ENCODE measurements at regions not wholly inside any gene's neighbourhood (a gene's known extent, or its start where the extent isn't known, plus 50 kb on each side); places are given as distances from the start of the nearest gene placed in this dataset.

DNA sequence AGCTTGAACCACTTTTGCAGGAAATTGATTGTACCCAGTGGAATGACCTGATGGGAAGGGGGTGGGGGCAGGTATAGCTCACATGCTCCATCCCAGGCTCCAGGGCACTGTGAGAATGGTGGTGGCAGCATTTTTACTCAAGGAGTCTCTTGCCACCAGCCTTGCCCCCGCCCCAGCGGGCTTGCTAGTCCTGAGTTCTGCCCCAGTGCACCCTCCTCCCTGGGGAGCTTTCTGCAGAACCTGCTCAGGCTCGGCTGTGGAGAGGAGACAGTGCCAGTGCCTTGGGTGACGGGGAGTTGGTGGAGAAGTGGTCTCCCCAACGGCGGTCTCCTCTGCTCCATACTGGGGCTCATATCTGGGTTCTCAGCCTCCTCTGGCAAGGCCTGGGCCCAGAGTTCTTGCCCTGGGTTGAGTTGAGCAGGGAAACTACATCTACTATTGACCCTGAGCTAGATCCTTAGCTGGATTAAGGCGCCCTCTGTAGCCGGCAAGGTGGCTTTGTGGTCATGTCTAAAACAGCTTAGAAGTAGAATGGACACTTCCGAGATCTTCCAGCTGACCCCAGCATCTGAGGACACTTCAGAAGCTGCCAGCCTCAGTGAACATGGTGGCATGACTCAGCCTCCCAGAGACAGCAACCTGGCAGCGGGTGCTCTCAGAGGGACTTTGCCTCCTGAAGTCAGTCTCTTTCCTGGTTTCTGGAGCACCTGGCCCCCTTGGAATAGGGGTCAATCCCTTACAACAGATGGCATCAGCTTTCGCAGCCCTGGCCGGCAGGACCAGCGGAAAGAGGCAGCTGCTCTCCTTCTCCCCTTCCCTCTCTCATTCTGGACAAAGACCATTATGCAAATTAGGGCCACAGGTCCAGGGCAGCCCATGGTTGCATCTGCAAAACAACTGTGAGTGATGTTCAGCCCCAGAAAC is 363.4 kb upstream of the MKI67 start:
- Histone ChIP-seq H3K27ac (ENCODE audit: low read depth, low read length) (no peak overlapping the region), H3K4me1 (ENCODE audit: control insufficient read depth, insufficient read depth, low read length) (no peaks in the 10 kb centered on the region), H3K27me3 (ENCODE audit: control insufficient read depth, insufficient read depth, low read length) (no peaks in the 10 kb centered on the region), H3K4me3 (ENCODE audit: low read length) (no peak overlapping the region), H3K9ac (ENCODE audit: low read length) (no peak overlapping the region), H3K36me3 (ENCODE audit: control insufficient read depth, insufficient read depth, low read length) (no peaks in the 10 kb centered on the region)

- H3K4me3 ChIP-seq (ENCODE audit: low read length): no peak overlapping the region
- no peaks in the 10 kb centered on the region for H3K36me3 ChIP-seq (ENCODE audit: control insufficient read depth, insufficient read depth, low read length)
- no peaks in the 10 kb centered on the region for H3K27me3 ChIP-seq (ENCODE audit: control insufficient read depth, insufficient read depth, low read length)
- no peaks in the 10 kb centered on the region for H3K4me1 ChIP-seq (ENCODE audit: control insufficient read depth, insufficient read depth, low read length)
- H3K27ac ChIP-seq (ENCODE audit: low read depth, low read length): no peak overlapping the region
- H3K9ac ChIP-seq (ENCODE audit: low read length): no peak overlapping the region
Observed at GRCh38 chr10:128491686-128492085, 365.5 kb upstream of the MKI67 start.

GRCh38 chr10:128493811-128494210 is 367.6 kb upstream of the MKI67 start:
- H3K4me3 ChIP-seq (ENCODE audit: low read length): no peak overlapping the region
- H3K27me3 ChIP-seq (ENCODE audit: control insufficient read depth, insufficient read depth, low read length): no peaks in the 10 kb centered on the region
- no peak overlapping the region for H3K9ac ChIP-seq (ENCODE audit: low read length)

GRCh38 chr10:128494665-128495064 is 368.4 kb upstream of the MKI67 start:
- Histone ChIP-seq H3K27me3 (ENCODE audit: control insufficient read depth, insufficient read depth, low read length) (no peaks in the 10 kb centered on the region), H3K4me3 (ENCODE audit: low read length) (no peak overlapping the region), H3K27ac (ENCODE audit: low read depth, low read length) (no peak overlapping the region), H3K9ac (ENCODE audit: low read length) (no peak overlapping the region), H3K4me1 (ENCODE audit: control insufficient read depth, insufficient read depth, low read length) (no peaks in the 10 kb centered on the region), H3K36me3 (ENCODE audit: control insufficient read depth, insufficient read depth, low read length) (no peaks in the 10 kb centered on the region)

More at GRCh38 chr10:128493811-128494210, 367.6 kb upstream of the MKI67 start:
- Histone ChIP-seq H3K27ac (ENCODE audit: low read depth, low read length) (no peak overlapping the region), H3K36me3 (ENCODE audit: control insufficient read depth, insufficient read depth, low read length) (no peaks in the 10 kb centered on the region), H3K4me1 (ENCODE audit: control insufficient read depth, insufficient read depth, low read length) (no peaks in the 10 kb centered on the region)

GRCh38 chr10:128497660-128498377 is 371.6 kb upstream of the MKI67 start:
- no peaks in the 10 kb centered on the region for H3K4me1 ChIP-seq (ENCODE audit: control insufficient read depth, insufficient read depth, low read length)
- H3K9ac ChIP-seq (ENCODE audit: low read length): no peak overlapping the region
- no peaks in the 10 kb centered on the region for H3K36me3 ChIP-seq (ENCODE audit: control insufficient read depth, insufficient read depth, low read length)
- H3K27me3 ChIP-seq (ENCODE audit: control insufficient read depth, insufficient read depth, low read length): no peaks in the 10 kb centered on the region
- H3K27ac ChIP-seq (ENCODE audit: low read depth, low read length): no peak overlapping the region
- H3K4me3 ChIP-seq (ENCODE audit: low read length): no peak overlapping the region

DNA sequence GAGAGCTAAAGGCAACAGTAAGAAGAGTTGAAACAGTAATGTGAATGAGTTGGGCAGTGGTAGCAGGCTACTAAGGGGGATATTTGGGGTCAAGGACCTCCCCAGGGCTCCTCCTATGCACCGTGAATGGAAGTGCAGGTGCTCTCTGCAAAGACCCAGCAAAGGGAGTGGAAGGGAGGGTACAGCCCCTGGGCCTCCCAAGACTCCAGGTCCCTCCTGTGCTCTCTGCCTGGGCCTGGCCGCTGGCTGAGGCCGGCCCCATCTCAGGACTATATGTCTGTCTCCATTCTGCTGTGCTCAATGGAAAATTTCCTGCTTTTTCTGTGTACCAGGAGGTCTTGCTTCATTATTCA is 372.1 kb upstream of the MKI67 start:
- no peaks in the 10 kb centered on the region for H3K27me3 ChIP-seq (ENCODE audit: control insufficient read depth, insufficient read depth, low read length)
- H3K9ac ChIP-seq (ENCODE audit: low read length): no peak overlapping the region
- no peaks in the 10 kb centered on the region for H3K36me3 ChIP-seq (ENCODE audit: control insufficient read depth, insufficient read depth, low read length)
- H3K4me3 ChIP-seq (ENCODE audit: low read length): no peak overlapping the region
- H3K27ac ChIP-seq (ENCODE audit: low read depth, low read length): no peak overlapping the region
- H3K4me1 ChIP-seq (ENCODE audit: control insufficient read depth, insufficient read depth, low read length): no peaks in the 10 kb centered on the region

DNA sequence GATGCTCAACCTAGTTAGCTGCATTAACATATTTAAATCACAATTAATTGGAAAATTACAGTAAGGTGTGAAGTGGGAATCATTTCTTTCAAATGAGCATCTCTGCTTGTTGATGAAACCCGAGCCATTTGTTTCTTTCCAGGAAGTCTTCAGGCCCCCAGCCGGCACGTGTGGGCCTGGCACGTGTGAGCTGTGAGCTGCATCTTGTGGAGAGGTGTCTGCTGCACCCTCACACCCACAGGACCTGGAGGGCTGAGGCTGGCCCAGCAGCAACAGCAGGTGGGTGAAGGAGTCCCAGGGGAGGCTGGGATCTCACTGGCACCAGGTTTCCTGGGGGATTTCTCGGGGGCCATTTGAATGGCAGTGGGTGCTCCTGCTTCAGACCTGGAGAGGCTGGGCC is 372.5 kb upstream of the MKI67 start:
- Histone ChIP-seq H3K27ac (ENCODE audit: low read depth, low read length) (no peak overlapping the region), H3K36me3 (ENCODE audit: control insufficient read depth, insufficient read depth, low read length) (no peaks in the 10 kb centered on the region), H3K27me3 (ENCODE audit: control insufficient read depth, insufficient read depth, low read length) (no peaks in the 10 kb centered on the region), H3K9ac (ENCODE audit: low read length) (no peak overlapping the region), H3K4me1 (ENCODE audit: control insufficient read depth, insufficient read depth, low read length) (no peaks in the 10 kb centered on the region), H3K4me3 (ENCODE audit: low read length) (no peak overlapping the region)

DNA sequence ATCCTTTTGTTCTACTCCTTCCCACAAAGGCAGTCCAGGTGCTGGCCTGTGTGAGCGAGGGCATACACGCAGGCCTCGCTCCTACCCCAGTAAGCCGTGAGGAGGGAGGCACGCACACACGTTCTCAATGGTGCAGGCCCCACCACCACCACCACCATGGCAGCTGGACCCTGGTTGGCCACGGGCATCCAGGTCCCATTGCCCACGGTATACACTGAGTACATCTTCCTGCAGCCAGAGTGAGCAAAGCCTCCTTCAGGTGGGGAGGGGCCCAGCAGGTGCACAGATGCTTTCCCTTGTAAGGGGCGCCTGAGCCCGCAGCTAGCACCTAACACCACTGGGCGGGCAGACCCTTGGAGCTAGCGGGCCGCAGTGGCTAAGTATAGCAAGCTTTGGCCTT is 373.3 kb upstream of the MKI67 start:
- H3K9ac ChIP-seq (ENCODE audit: low read length): no peak overlapping the region
- H3K4me1 ChIP-seq (ENCODE audit: control insufficient read depth, insufficient read depth, low read length): no peaks in the 10 kb centered on the region
- H3K36me3 ChIP-seq (ENCODE audit: control insufficient read depth, insufficient read depth, low read length): no peaks in the 10 kb centered on the region
- H3K27me3 ChIP-seq (ENCODE audit: control insufficient read depth, insufficient read depth, low read length): no peaks in the 10 kb centered on the region
- H3K4me3 ChIP-seq (ENCODE audit: low read length): no peak overlapping the region
- no peak overlapping the region for H3K27ac ChIP-seq (ENCODE audit: low read depth, low read length)

DNA sequence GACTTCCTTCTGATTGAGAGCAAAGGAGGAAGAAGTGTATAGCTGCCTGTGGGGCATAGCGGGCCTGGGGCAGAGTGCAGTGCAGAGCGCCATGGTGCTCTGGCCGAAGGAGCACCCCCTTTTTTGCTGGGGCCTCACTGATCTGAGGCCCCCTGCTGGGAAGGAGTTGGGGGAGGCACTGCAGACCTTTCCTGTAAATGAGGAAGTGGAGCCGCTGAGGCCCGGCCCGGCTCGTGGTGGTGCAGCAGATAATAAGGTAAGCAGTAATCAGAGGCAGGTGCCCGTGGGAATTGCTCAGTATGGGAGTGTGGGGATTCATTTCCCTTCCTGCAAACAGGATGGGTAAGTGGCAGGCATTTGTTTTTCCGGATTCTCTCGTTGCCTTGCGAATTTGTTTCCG is 373.7 kb upstream of the MKI67 start:
- H3K36me3 ChIP-seq (ENCODE audit: control insufficient read depth, insufficient read depth, low read length): no peaks in the 10 kb centered on the region
- no peaks in the 10 kb centered on the region for H3K4me1 ChIP-seq (ENCODE audit: control insufficient read depth, insufficient read depth, low read length)

DNA sequence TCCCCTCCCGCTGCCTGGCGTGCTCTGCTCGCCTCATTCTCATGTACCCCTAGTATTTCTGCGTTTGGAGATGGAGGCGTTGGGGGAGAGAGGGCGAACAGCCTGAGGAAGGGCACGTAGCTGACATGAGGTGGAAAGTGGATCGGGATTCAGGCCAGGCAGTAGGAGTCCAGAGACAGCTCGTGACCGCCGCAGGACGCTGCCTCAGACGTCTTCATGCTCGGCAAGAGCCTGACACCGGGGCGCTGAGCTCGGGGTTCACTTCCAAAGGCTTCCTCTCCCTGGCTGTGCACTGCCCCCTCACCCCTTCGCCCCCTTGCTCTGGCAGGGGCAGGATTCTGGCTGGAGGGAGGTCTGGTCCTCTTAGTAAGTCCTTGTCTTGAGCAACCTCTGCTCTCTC is 374.4 kb upstream of the MKI67 start:
- Histone ChIP-seq H3K4me3 (ENCODE audit: low read length) (no peak overlapping the region), H3K27ac (ENCODE audit: low read depth, low read length) (no peak overlapping the region), H3K27me3 (ENCODE audit: control insufficient read depth, insufficient read depth, low read length) (no peaks in the 10 kb centered on the region), H3K36me3 (ENCODE audit: control insufficient read depth, insufficient read depth, low read length) (no peaks in the 10 kb centered on the region), H3K4me1 (ENCODE audit: control insufficient read depth, insufficient read depth, low read length) (no peaks in the 10 kb centered on the region), H3K9ac (ENCODE audit: low read length) (no peak overlapping the region)

More for the DNA sequence above, 373.7 kb upstream of the MKI67 start:
- Histone ChIP-seq H3K4me3 (ENCODE audit: low read length) (no peak overlapping the region), H3K27ac (ENCODE audit: low read depth, low read length) (no peak overlapping the region), H3K27me3 (ENCODE audit: control insufficient read depth, insufficient read depth, low read length) (no peaks in the 10 kb centered on the region), H3K9ac (ENCODE audit: low read length) (no peak overlapping the region)

- H3K36me3 ChIP-seq (ENCODE audit: control insufficient read depth, insufficient read depth, low read length): no peaks in the 10 kb centered on the region
- no peak overlapping the region for H3K4me3 ChIP-seq (ENCODE audit: low read length)
- no peaks in the 10 kb centered on the region for H3K27me3 ChIP-seq (ENCODE audit: control insufficient read depth, insufficient read depth, low read length)
- H3K27ac ChIP-seq (ENCODE audit: low read depth, low read length): no peak overlapping the region
- H3K9ac ChIP-seq (ENCODE audit: low read length): no peak overlapping the region
- H3K4me1 ChIP-seq (ENCODE audit: control insufficient read depth, insufficient read depth, low read length): no peaks in the 10 kb centered on the region
Observed at GRCh38 chr10:128505346-128505745, 379.1 kb upstream of the MKI67 start.

DNA sequence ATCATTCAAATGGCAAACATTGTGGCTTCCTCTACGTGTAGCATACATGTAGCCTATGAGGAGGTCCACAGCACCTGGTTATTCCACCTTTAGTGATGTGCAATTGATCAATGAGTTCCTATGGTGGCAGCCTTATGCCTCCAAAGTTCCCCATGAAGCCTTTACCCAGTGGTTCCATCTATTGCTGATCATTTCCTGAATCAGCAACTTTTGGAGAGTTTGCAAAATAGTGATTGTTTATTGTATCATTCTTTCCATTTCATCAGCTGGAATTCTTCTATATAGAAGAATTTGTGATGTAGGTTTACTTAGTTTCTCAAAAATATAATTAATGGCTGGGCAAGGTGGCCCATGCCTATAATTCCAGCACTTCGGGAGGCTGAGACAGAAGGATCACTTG is 380.2 kb upstream of the MKI67 start:
- Histone ChIP-seq H3K9ac (ENCODE audit: low read length) (no peak overlapping the region), H3K27me3 (ENCODE audit: control insufficient read depth, insufficient read depth, low read length) (no peaks in the 10 kb centered on the region), H3K4me3 (ENCODE audit: low read length) (no peak overlapping the region), H3K27ac (ENCODE audit: low read depth, low read length) (no peak overlapping the region), H3K36me3 (ENCODE audit: control insufficient read depth, insufficient read depth, low read length) (no peaks in the 10 kb centered on the region), H3K4me1 (ENCODE audit: control insufficient read depth, insufficient read depth, low read length) (no peaks in the 10 kb centered on the region)

- no peaks in the 10 kb centered on the region for H3K27me3 ChIP-seq (ENCODE audit: control insufficient read depth, insufficient read depth, low read length)
- H3K9ac ChIP-seq (ENCODE audit: low read length): no peak overlapping the region
- H3K4me1 ChIP-seq (ENCODE audit: control insufficient read depth, insufficient read depth, low read length): no peaks in the 10 kb centered on the region
- no peak overlapping the region for H3K27ac ChIP-seq (ENCODE audit: low read depth, low read length)
- no peak overlapping the region for H3K4me3 ChIP-seq (ENCODE audit: low read length)
- H3K36me3 ChIP-seq (ENCODE audit: control insufficient read depth, insufficient read depth, low read length): no peaks in the 10 kb centered on the region
Observed at GRCh38 chr10:128507066-128507465, 380.8 kb upstream of the MKI67 start.
